Hepatocyte (in vitro differentiated cells): ENCODE measurements at regions not wholly inside any gene's neighbourhood (a gene's known extent, or its start where the extent isn't known, plus 50 kb on each side); places are given as distances from the start of the nearest gene placed in this dataset.

Experiments
- DNase-seq: peaks from one replicate; pipeline ENCODE4 v3.0.0-alpha.2; 2016; ENCODE audit warnings: low spot score
- H2AFZ ChIP-seq: fragments of 200-600 bp; sonication (generic); 2 replicates; pipeline ENCODE4 v1.6.0; 2016; ENCODE audit warnings: antibody characterized with exemption, mild to moderate bottlenecking
- H3K27ac ChIP-seq: fragments of 200-600 bp; sonication (generic); 2 replicates; pipeline ENCODE4 v1.5.1; 2016; ENCODE audit warnings: mild to moderate bottlenecking
- H3K27me3 ChIP-seq: fragments of 200-600 bp; sonication (generic); 2 replicates; pipeline ENCODE4 v1.6.1; 2016
- H3K36me3 ChIP-seq: fragments of 200-600 bp; sonication (generic); replicated peaks from 2 replicates; pipeline ENCODE4 v1.5.1; 2016; ENCODE audit warnings: low read depth; ENCODE audit not compliant: insufficient read depth
- H3K4me1 ChIP-seq: fragments of 200-600 bp; sonication (generic); 2 replicates; pipeline ENCODE4 v1.5.1; 2016; ENCODE audit warnings: mild to moderate bottlenecking, moderate library complexity; ENCODE audit not compliant: insufficient read depth
- H3K4me2 ChIP-seq: fragments of 200-600 bp; sonication (generic); 2 replicates; pipeline ENCODE4 v1.6.0; 2016
- H3K4me3 ChIP-seq: fragments of 200-600 bp; sonication (generic); 2 replicates; pipeline ENCODE4 v1.5.1; 2016; ENCODE audit warnings: mild to moderate bottlenecking
- H3K79me2 ChIP-seq: fragments of 200-600 bp; sonication (generic); 2 replicates; pipeline ENCODE4 v1.6.0; 2017; ENCODE audit warnings: mild to moderate bottlenecking
- H3K9me2 ChIP-seq: fragments of 200-600 bp; sonication (generic); replicated peaks from 2 replicates; pipeline ENCODE4 v1.6.0; 2017; ENCODE audit warnings: mild to moderate bottlenecking; ENCODE audit not compliant: insufficient read depth
- H3K9me3 ChIP-seq: fragments of 200-600 bp; sonication (generic); 2 replicates; pipeline ENCODE4 v1.5.1; 2016; ENCODE audit warnings: low read depth, mild to moderate bottlenecking
- H4K20me1 ChIP-seq: fragments of 200-600 bp; sonication (generic); 2 replicates; pipeline ENCODE4 v1.6.0; 2016; ENCODE audit warnings: mild to moderate bottlenecking; ENCODE audit not compliant: insufficient read depth, poor library complexity, severe bottlenecking
- EZH2 ChIP-seq: fragments of 200-600 bp; sonication (generic); IDR thresholded peaks from 2 replicates; pipeline ENCODE4 v1.6.1; 2016; ENCODE audit warnings: antibody characterized with exemption, mild to moderate bottlenecking, borderline replicate concordance
- EZH2phosphoT487 ChIP-seq: fragments of 200-600 bp; sonication (generic); IDR thresholded peaks from one replicate; pipeline ENCODE4 v1.6.1; 2018; ENCODE audit warnings: antibody characterized with exemption, mild to moderate bottlenecking, low read depth, moderate library complexity; ENCODE audit not compliant: unreplicated experiment, severe bottlenecking
- WGBS: methylation state at CpG from one replicate; pipeline ENCODE4 v1.1.6; 2016; ENCODE audit warnings: low lambda C conversion rate; ENCODE audit errors: missing lambda C conversion rate; 5-methylcytosine and 5-hydroxymethylcytosine counted together
- TF ChIP-seq, protein P1 (sequence below): fragments of 200-600 bp; sonication (generic); IDR thresholded peaks from 2 replicates; pipeline ENCODE4 v1.5.1; 2016; ENCODE audit warnings: antibody characterized with exemption, mild to moderate bottlenecking; ENCODE audit not compliant: poor library complexity

DNA sequence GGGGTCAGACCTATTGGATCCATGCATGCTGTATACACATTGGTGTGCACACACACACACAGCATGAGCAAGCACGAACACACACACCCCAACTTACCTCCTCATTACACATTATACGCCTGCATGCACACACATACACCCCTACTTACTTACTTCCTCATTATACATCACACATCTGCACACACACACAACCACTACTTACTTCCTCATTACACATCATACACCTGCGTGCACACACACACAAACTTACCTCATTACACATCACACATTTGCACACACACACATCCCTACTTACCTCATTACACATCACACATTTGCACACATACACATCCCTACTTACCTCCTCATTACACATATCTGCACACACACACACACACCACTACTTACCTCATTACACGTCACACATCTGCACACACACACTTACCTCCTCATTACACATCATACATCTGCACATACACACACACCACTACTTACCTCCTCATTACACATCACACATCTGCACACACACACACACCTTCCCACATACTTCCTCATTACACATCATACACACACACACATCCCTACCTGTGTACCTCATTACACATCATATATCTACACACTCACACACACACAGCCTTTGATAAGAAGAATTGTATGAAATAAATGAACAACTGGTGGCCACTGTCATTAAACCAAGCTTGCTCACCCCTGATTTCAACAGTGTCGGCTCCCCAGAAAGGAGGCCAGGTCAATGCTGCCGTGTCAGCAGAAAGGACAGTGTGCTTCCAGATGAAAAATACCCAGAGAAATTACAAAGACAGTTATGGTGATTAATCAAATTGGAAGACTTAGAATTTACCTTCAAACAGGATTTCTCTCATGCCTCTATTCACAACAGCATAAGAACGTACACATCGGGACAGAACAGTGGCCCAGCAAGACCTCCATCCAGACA, 117.8 kb downstream of the SETD4 start:
- H3K36me3 ChIP-seq, result no peaks in the 10 kb centered on the region
- H3K4me1 ChIP-seq, result no peaks in the 10 kb centered on the region
- TF ChIP-seq EZH2phosphoT487 (no peak), EZH2 (no peak)
- H3K9me2 ChIP-seq, result no peaks in the 10 kb centered on the region
- no peak overlapping the region for H3K4me3 ChIP-seq
- H3K79me2 ChIP-seq, result no peaks in the 10 kb centered on the region
- no peak overlapping the region for H2AFZ ChIP-seq
- H3K27ac ChIP-seq, result no peak overlapping the region
- no peak for DNase-seq
- H3K4me2 ChIP-seq, result no peak overlapping the region
- no peaks in the 10 kb centered on the region for H4K20me1 ChIP-seq
- 97% methylated on average over 8 of the region's 8 CpGs for WGBS
- H3K27me3 ChIP-seq, result no peaks in the 10 kb centered on the region
- H3K9me3 ChIP-seq, result no peaks in the 10 kb centered on the region

DNA sequence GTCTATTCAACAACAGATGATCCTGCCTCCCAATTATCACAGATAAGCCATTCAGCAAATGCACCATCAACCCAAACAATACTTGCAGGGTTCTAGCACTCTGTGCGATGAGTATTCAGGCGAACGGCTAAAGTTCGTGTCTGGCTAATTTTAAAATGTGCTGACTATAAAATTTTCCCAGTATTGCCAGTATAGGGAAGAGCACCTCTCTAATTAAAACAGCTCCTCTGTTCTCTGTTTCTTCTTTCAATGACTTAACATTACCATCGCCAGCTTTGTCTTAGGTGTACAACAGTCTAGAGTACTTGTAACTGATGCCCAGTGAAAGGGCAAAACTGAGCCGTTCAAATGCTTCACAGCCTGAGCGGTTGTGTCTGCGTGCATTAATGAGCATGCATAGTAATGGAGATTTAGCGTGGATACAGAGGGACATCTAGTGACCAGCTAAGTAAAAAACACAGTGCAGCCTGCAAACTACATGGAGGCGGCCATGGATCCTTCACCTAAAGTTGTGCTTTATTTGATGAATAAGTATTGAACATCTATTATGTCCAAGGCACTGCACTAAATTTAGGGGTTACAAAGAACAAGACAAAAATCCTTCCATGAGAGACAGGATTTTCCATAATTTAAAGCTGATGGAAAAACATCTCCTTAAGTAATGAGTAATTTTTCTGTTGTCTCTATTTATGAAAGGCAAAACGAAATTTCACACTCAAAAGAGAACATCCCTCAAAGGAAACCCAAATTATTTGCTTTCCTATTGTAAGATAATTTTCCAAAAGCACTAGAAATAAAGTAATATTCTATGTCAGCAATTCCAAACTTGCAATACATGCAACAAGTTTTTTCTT, 120.0 kb downstream of the SETD4 start:
- DNase-seq, result peak; percentile 83
- no peaks in the 10 kb centered on the region for H4K20me1 ChIP-seq
- no peaks in the 10 kb centered on the region for H3K27me3 ChIP-seq
- no peak overlapping the region for H2AFZ ChIP-seq
- H3K27ac ChIP-seq, result no peak overlapping the region
- no peaks in the 10 kb centered on the region for H3K36me3 ChIP-seq
- H3K9me3 ChIP-seq, result no peaks in the 10 kb centered on the region
- H3K4me3 ChIP-seq, result no peak overlapping the region
- H3K9me2 ChIP-seq, result no peaks in the 10 kb centered on the region
- 31% methylated on average over 11 of the region's 11 CpGs for WGBS
- H3K4me2 ChIP-seq, result peak overlapping the region; percentile 32
- H3K4me1 ChIP-seq, result no peaks in the 10 kb centered on the region
- TF ChIP-seq EZH2 (no peak), EZH2phosphoT487 (no peak)
- TF ChIP-seq, protein P1, sequence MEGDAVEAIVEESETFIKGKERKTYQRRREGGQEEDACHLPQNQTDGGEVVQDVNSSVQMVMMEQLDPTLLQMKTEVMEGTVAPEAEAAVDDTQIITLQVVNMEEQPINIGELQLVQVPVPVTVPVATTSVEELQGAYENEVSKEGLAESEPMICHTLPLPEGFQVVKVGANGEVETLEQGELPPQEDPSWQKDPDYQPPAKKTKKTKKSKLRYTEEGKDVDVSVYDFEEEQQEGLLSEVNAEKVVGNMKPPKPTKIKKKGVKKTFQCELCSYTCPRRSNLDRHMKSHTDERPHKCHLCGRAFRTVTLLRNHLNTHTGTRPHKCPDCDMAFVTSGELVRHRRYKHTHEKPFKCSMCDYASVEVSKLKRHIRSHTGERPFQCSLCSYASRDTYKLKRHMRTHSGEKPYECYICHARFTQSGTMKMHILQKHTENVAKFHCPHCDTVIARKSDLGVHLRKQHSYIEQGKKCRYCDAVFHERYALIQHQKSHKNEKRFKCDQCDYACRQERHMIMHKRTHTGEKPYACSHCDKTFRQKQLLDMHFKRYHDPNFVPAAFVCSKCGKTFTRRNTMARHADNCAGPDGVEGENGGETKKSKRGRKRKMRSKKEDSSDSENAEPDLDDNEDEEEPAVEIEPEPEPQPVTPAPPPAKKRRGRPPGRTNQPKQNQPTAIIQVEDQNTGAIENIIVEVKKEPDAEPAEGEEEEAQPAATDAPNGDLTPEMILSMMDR, result peak; percentile 79
- H3K79me2 ChIP-seq, result no peaks in the 10 kb centered on the region

DNA sequence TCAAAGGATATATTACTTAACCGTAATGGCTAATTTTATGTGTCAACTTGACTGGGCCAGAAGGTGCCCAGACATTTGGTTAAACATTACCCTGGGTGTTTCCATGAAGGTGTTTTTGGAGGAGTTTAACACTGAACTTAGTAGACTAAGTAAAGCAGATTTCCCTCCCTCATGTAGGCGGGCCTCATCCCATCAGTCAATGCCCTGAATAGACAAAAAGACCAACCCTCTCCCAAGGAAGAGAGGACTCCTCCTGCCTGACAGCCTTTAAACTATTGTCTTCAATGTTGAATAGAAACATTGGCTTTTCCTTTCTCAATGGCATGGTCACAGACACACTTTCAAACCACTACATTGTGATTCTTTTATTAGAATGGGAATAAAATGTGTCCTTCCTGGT, 121.9 kb downstream of the SETD4 start:
- H3K27me3 ChIP-seq, result no peaks in the 10 kb centered on the region
- TF ChIP-seq EZH2 (no peak), EZH2phosphoT487 (no peak)
- TF ChIP-seq, protein P1, result no peak
- H3K9me2 ChIP-seq, result no peaks in the 10 kb centered on the region
- no peaks in the 10 kb centered on the region for H4K20me1 ChIP-seq
- no peaks in the 10 kb centered on the region for H3K36me3 ChIP-seq
- H3K9me3 ChIP-seq, result no peaks in the 10 kb centered on the region
- H3K79me2 ChIP-seq, result no peaks in the 10 kb centered on the region
- 98% methylated on average over 2 of the region's 2 CpGs for WGBS
- H2AFZ ChIP-seq, result no peak overlapping the region
- no peak overlapping the region for H3K4me2 ChIP-seq
- no peak overlapping the region for H3K4me3 ChIP-seq
- H3K27ac ChIP-seq, result no peak overlapping the region
- no peaks in the 10 kb centered on the region for H3K4me1 ChIP-seq
- DNase-seq, result no peak
